ENCODE measurements at regions not wholly inside any gene's neighbourhood (a gene's known extent, or its start where the extent isn't known, plus 50 kb on each side); places are given as distances from the start of the nearest gene placed in this dataset.

DNA sequence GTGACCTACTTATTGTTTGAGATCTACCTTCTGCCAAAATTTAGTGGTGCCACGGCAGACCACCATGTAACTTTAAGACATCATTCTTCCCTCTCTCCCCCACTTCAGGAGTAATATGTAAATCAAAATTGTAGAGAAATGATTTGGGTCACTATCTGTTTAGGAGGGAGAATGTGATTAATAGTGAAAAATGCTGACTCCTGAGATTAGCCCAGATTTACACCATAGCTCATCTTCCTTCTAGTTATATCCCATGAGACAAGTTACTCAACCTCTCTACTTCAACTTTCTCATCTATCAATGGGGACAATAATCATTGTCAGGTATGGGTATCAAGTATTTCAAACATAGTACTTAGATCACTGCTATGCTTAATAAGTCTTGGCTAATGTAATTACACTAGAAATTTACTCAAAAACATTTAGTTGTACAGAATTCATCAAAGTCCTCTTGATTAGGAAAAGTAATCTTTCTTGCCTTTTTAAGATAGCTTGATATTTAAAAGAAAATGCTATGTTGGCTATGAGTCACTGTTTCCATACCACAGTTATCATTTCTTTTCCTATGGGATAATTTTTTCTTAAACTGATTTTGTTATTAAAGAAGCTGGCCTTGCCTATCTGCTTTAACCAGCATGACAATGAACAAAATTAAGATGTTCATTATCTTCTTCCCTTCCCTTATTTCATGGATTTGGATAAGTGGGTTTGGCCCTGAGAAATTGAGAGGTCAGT is 1038.9 kb upstream of the ZEB2 start:
- no peak for TF ChIP-seq POLR2A (IDR thresholded peaks at IDR 0.05; ENCODE audit: borderline replicate concordance, extremely low read depth, insufficient read depth, insufficient read length)
- no peak for TF ChIP-seq SP1 (IDR thresholded peaks at IDR 0.05; ENCODE audit: low read depth)
- no peak for TF ChIP-seq RAD21 (IDR thresholded peaks at IDR 0.05; ENCODE audit: low read depth)
- TF ChIP-seq, protein P1, sequence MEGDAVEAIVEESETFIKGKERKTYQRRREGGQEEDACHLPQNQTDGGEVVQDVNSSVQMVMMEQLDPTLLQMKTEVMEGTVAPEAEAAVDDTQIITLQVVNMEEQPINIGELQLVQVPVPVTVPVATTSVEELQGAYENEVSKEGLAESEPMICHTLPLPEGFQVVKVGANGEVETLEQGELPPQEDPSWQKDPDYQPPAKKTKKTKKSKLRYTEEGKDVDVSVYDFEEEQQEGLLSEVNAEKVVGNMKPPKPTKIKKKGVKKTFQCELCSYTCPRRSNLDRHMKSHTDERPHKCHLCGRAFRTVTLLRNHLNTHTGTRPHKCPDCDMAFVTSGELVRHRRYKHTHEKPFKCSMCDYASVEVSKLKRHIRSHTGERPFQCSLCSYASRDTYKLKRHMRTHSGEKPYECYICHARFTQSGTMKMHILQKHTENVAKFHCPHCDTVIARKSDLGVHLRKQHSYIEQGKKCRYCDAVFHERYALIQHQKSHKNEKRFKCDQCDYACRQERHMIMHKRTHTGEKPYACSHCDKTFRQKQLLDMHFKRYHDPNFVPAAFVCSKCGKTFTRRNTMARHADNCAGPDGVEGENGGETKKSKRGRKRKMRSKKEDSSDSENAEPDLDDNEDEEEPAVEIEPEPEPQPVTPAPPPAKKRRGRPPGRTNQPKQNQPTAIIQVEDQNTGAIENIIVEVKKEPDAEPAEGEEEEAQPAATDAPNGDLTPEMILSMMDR (IDR thresholded peaks at IDR 0.05 in 2 of 3, conservative IDR thresholded peaks at IDR 0.05 in 1 of 3; ENCODE audit: borderline replicate concordance in 1 of 3, insufficient read depth in 1 of 3, low read depth in 2 of 3, low read length in 2 of 3): no peak
- TF ChIP-seq EZH2 (IDR thresholded peaks at IDR 0.05): no peak
- TF ChIP-seq POLR2AphosphoS5 (IDR thresholded peaks at IDR 0.05; ENCODE audit: low read depth, low read length): no peak
- TF ChIP-seq, protein P2, sequence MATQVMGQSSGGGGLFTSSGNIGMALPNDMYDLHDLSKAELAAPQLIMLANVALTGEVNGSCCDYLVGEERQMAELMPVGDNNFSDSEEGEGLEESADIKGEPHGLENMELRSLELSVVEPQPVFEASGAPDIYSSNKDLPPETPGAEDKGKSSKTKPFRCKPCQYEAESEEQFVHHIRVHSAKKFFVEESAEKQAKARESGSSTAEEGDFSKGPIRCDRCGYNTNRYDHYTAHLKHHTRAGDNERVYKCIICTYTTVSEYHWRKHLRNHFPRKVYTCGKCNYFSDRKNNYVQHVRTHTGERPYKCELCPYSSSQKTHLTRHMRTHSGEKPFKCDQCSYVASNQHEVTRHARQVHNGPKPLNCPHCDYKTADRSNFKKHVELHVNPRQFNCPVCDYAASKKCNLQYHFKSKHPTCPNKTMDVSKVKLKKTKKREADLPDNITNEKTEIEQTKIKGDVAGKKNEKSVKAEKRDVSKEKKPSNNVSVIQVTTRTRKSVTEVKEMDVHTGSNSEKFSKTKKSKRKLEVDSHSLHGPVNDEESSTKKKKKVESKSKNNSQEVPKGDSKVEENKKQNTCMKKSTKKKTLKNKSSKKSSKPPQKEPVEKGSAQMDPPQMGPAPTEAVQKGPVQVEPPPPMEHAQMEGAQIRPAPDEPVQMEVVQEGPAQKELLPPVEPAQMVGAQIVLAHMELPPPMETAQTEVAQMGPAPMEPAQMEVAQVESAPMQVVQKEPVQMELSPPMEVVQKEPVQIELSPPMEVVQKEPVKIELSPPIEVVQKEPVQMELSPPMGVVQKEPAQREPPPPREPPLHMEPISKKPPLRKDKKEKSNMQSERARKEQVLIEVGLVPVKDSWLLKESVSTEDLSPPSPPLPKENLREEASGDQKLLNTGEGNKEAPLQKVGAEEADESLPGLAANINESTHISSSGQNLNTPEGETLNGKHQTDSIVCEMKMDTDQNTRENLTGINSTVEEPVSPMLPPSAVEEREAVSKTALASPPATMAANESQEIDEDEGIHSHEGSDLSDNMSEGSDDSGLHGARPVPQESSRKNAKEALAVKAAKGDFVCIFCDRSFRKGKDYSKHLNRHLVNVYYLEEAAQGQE (IDR thresholded peaks at IDR 0.05; ENCODE audit: low read depth): no peak
- TF ChIP-seq YY1 (IDR thresholded peaks at IDR 0.05; ENCODE audit: extremely low read depth, insufficient replicate concordance, low read depth, low read length): no peak
- TF ChIP-seq, protein P3, sequence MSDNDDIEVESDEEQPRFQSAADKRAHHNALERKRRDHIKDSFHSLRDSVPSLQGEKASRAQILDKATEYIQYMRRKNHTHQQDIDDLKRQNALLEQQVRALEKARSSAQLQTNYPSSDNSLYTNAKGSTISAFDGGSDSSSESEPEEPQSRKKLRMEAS (IDR thresholded peaks at IDR 0.05): no peak
- no peak for TF ChIP-seq ZNF274 (IDR thresholded peaks at IDR 0.05; ENCODE audit: low read depth, low read length)
- TF ChIP-seq EZH2phosphoT487 (IDR thresholded peaks at IDR 0.05; ENCODE audit: borderline replicate concordance): no peak
- no peak for TF ChIP-seq EGR1 (IDR thresholded peaks at IDR 0.05; ENCODE audit: low read depth)
- TF ChIP-seq CEBPB (IDR thresholded peaks at IDR 0.05; ENCODE audit: low read depth): no peak
